Pancreas (tissue), 10 donors: ENCODE measurements at regions not wholly inside any gene's neighbourhood (a gene's known extent, or its start where the extent isn't known, plus 50 kb on each side); places are given as distances from the start of the nearest gene placed in this dataset.
"Not testable (repeated sequence)": the region's sequence is repeated elsewhere in the genome, so short reads cannot be mapped to it uniquely, and the experiment has no call there.

ENCODE experiments used
- ATAC-seq, 4 donors: fragments of 200-7000 bp; cut with Tn5 transposase; one replicate each; pipeline versions ENCODE4 v1.8.0 to v1.9.1; 2020; ENCODE audit warnings: mild to moderate bottlenecking in 4 of 4, moderate library complexity in 4 of 4
- DNase-seq, 6 donors: peaks; one replicate each; pipeline ENCODE4 v3.0.0-alpha.2; 2020
- FAIRE-seq: peaks from 2 replicates; lab custom pipeline; 2012; peaks lifted over from hg19 to GRCh38; lab: Jason Lieb, UNC
- H3K27ac ChIP-seq, 4 donors: fragments of 200-600 bp; sonication (generic); 1 replicate in 3 of 4; 2 replicates in 1 of 4; pipeline versions ENCODE4 v1.5.0 to v1.8.0; 2020
- H3K27me3 ChIP-seq, 4 donors: fragments of 200-600 bp; one replicate each; pipeline ENCODE4 v1.8.0; 2021
- H3K36me3 ChIP-seq, 3 donors: fragments of 200-600 bp; sonication (generic) in 1 of 3; one replicate each; pipeline versions ENCODE4 v1.5.0 to v1.8.0; 2020 to 2021
- H3K4me1 ChIP-seq, 3 donors: fragments of 200-600 bp; one replicate each; pipeline ENCODE4 v1.8.0; 2021
- H3K4me3 ChIP-seq, 4 donors: fragments of 200-600 bp; sonication (generic) in 2 of 4; one replicate each; pipeline versions ENCODE4 v1.5.0 to v1.8.0; 2020 to 2021
- H3K9me3 ChIP-seq, 4 donors: fragments of 200-600 bp; one replicate each; pipeline ENCODE4 v1.8.0; 2021
- CTCF ChIP-seq, 4 donors: fragments of 200-600 bp; sonication (generic) in 3 of 4; IDR thresholded peaks; one replicate each; pipeline versions ENCODE4 v1.5.0 to v1.8.0; 2021; ENCODE audit warnings: antibody characterized with exemption in 4 of 4
- WGBS, 2 donors: extraction: QIAGEN DNeasy Blood & Tissue Kit; methylation state at CpG; one replicate each; pipeline ENCODE4 v1.1.7; 2013; 5-methylcytosine and 5-hydroxymethylcytosine counted together
- intact Hi-C, 3 donors: fragments of 100-400 bp; cut with DNase I; formaldehyde crosslinking; loops; one replicate each; pipeline versions ENCODE4 v1.11.1 to v1.14.2; 2022
- donor health status: healthy with polysubstance abuse.
- donor health status: DM: no; HTN: no; CAD: no; lungs with moderate emphysema.
- donor health status: DM: no; HTN: no; CAD: no.
- donor health status: control.
- donor health status: control.
- donor health status: Bipolar disorder and iron deficiency.
- donor health status: DM: yes; HTN: yes; CAD: no.
- donor health status: DM: no; HTN: no; CAD: no.
- donor health status: DM: no; HTN: no; CAD: no.
- donor health status: DM: yes; HTN: yes; CAD: no.

GRCh38 chr19:28296506-28296905, 916.4 kb downstream of the UQCRFS1 start:
- no peak for TF ChIP-seq CTCF (IDR thresholded peaks at IDR 0.05)
- ATAC-seq: no peak
- DNase-seq: no peak
- H3K27ac ChIP-seq: no peak overlapping the region
- no peaks in the 10 kb centered on the region for H3K4me1 ChIP-seq
- no peak overlapping the region for H3K4me3 ChIP-seq
- intact Hi-C loops: no loop called here
- FAIRE-seq: no peak
- H3K9me3 ChIP-seq: no peaks in the 10 kb centered on the region
- H3K27me3 ChIP-seq: no peaks in the 10 kb centered on the region
- H3K36me3 ChIP-seq: no peaks in the 10 kb centered on the region
- WGBS, 2 donors: 76 to 85% methylated on average over 4 of the region's 4 CpGs

- H3K36me3 ChIP-seq, intact Hi-C loops, DNase-seq, H3K4me3 ChIP-seq, H3K27me3 ChIP-seq, H3K27ac ChIP-seq, ATAC-seq, H3K9me3 ChIP-seq, H3K4me1 ChIP-seq, FAIRE-seq: not testable (repeated sequence)
- WGBS, 2 donors: 93 to 100% methylated on average over 1 of the region's 1 CpG
These were observed 918.0 kb downstream of the UQCRFS1 start for GRCh38 chr19:28294975-28295374.

- intact Hi-C loops: no loop called here
- Histone ChIP-seq H3K27me3 (no peaks in the 10 kb centered on the region), H3K36me3 (no peaks in the 10 kb centered on the region), H3K4me1 (peaks cover 0 to 8% (median 6%) of the 10 kb centered on the region in 3 donors), H3K9me3 (no peaks in the 10 kb centered on the region), H3K27ac (no peak overlapping the region), H3K4me3 (no peak overlapping the region)
- no peak for TF ChIP-seq CTCF (IDR thresholded peaks at IDR 0.05)
- ATAC-seq: no peak
- 70 to 72% methylated on average over 6 of the region's 6 CpGs for WGBS, 2 donors
- DNase-seq: no peak
- FAIRE-seq: no peak
These were observed 918.6 kb downstream of the UQCRFS1 start for GRCh38 chr19:28294395-28294794.

GRCh38 chr19:28293685-28294084, 919.3 kb downstream of the UQCRFS1 start:
- 90 to 96% methylated on average over 3 of the region's 3 CpGs for WGBS, 2 donors
- ATAC-seq (no peak), DNase-seq (no peak), FAIRE-seq (no peak)
- no peak for TF ChIP-seq CTCF (IDR thresholded peaks at IDR 0.05)
- no peak overlapping the region for H3K27ac ChIP-seq
- intact Hi-C loops: no loop called here
- peaks cover 0 to 14% (median 13%) of the 10 kb centered on the region in 3 donors for H3K4me1 ChIP-seq
- H3K4me3 ChIP-seq: no peak overlapping the region
- H3K27me3 ChIP-seq: no peaks in the 10 kb centered on the region
- H3K36me3 ChIP-seq: no peaks in the 10 kb centered on the region
- no peaks in the 10 kb centered on the region for H3K9me3 ChIP-seq

- ATAC-seq: no peak
- H3K4me3 ChIP-seq: no peak overlapping the region
- intact Hi-C loops: no loop called here
- H3K36me3 ChIP-seq: no peaks in the 10 kb centered on the region
- no peak for TF ChIP-seq CTCF (IDR thresholded peaks at IDR 0.05)
- WGBS, 2 donors: 83 to 87% methylated on average over 10 of the region's 10 CpGs
- peaks cover 6 to 21% (median 21%) of the 10 kb centered on the region in 3 donors for H3K4me1 ChIP-seq
- no peaks in the 10 kb centered on the region for H3K27me3 ChIP-seq
- no peaks in the 10 kb centered on the region for H3K9me3 ChIP-seq
- H3K27ac ChIP-seq: no peak overlapping the region
- FAIRE-seq: no peak
- DNase-seq: no peak
These were observed 920.0 kb downstream of the UQCRFS1 start for GRCh38 chr19:28292822-28293500.
